Osteocyte (in vitro differentiated cells): ENCODE measurements at regions not wholly inside any gene's neighbourhood (a gene's known extent, or its start where the extent isn't known, plus 50 kb on each side); places are given as distances from the start of the nearest gene placed in this dataset.

Source experiments
- DNase-seq: peaks from one replicate; pipeline ENCODE4 v3.0.0; 2021; ENCODE audit warnings: mixed read lengths; ENCODE audit not compliant: unreplicated experiment; ENCODE audit errors: extremely low spot score
- H3K27ac Mint-ChIP-seq: one replicate; pipeline ENCODE4 v1.8.0; 2021; ENCODE audit warnings: mild to moderate bottlenecking, mixed read lengths; ENCODE audit not compliant: unreplicated experiment
- H3K27me3 Mint-ChIP-seq: one replicate; pipeline ENCODE4 v1.8.0; 2021; ENCODE audit warnings: mixed read lengths; ENCODE audit not compliant: unreplicated experiment
- H3K36me3 Mint-ChIP-seq: one replicate; pipeline ENCODE4 v1.8.0; 2021; ENCODE audit warnings: mixed read lengths; ENCODE audit not compliant: unreplicated experiment
- H3K4me1 Mint-ChIP-seq: one replicate; pipeline ENCODE4 v1.8.0; 2021; ENCODE audit warnings: mixed read lengths; ENCODE audit not compliant: unreplicated experiment
- H3K4me3 Mint-ChIP-seq: one replicate; pipeline ENCODE4 v1.8.0; 2021; ENCODE audit warnings: mild to moderate bottlenecking, moderate library complexity, mixed read lengths; ENCODE audit not compliant: unreplicated experiment
- H3K9me3 Mint-ChIP-seq: one replicate; pipeline ENCODE4 v1.8.0; 2021; ENCODE audit warnings: mixed read lengths; ENCODE audit not compliant: unreplicated experiment
- CTCF ChIP-seq: fragments of 200-600 bp; sonication (generic); IDR thresholded peaks from 2 replicates; pipeline ENCODE4 v1.5.0; 2021; ENCODE audit warnings: antibody characterized with exemption, mild to moderate bottlenecking, moderate library complexity

GRCh38 chr17:6343191-6343590, 91.7 kb downstream of the AIPL1 start:
- Mint-ChIP-seq H3K4me1 (no peaks in the 10 kb centered on the region), H3K27me3 (no peaks in the 10 kb centered on the region), H3K4me3 (no peak overlapping the region), H3K9me3 (no peaks in the 10 kb centered on the region), H3K27ac (no peak overlapping the region), H3K36me3 (no peaks in the 10 kb centered on the region)
- no peak for TF ChIP-seq CTCF
- no peak for DNase-seq

GRCh38 chr17:6340708-6341107, 94.2 kb downstream of the AIPL1 start:
- TF ChIP-seq CTCF, result no peak
- H3K36me3 Mint-ChIP-seq, result no peaks in the 10 kb centered on the region
- no peak overlapping the region for H3K4me3 Mint-ChIP-seq
- DNase-seq, result no peak
- no peaks in the 10 kb centered on the region for H3K4me1 Mint-ChIP-seq
- no peaks in the 10 kb centered on the region for H3K27me3 Mint-ChIP-seq
- H3K27ac Mint-ChIP-seq, result no peak overlapping the region
- no peaks in the 10 kb centered on the region for H3K9me3 Mint-ChIP-seq

GRCh38 chr17:6334386-6334785, 100.5 kb downstream of the AIPL1 start:
- no peak overlapping the region for H3K4me3 Mint-ChIP-seq
- no peaks in the 10 kb centered on the region for H3K4me1 Mint-ChIP-seq
- no peak overlapping the region for H3K27ac Mint-ChIP-seq
- no peak for TF ChIP-seq CTCF
- DNase-seq, result no peak
- H3K27me3 Mint-ChIP-seq, result no peaks in the 10 kb centered on the region
- H3K9me3 Mint-ChIP-seq, result no peaks in the 10 kb centered on the region
- H3K36me3 Mint-ChIP-seq, result no peaks in the 10 kb centered on the region

GRCh38 chr17:6330936-6331335, 104.0 kb downstream of the AIPL1 start:
- Mint-ChIP-seq H3K9me3 (no peaks in the 10 kb centered on the region), H3K27ac (no peak overlapping the region)

GRCh38 chr17:6328279-6328678, 106.6 kb downstream of the AIPL1 start:
- H3K9me3 Mint-ChIP-seq, result no peaks in the 10 kb centered on the region
- no peaks in the 10 kb centered on the region for H3K27me3 Mint-ChIP-seq
- H3K36me3 Mint-ChIP-seq, result no peaks in the 10 kb centered on the region
- DNase-seq, result no peak
- H3K4me1 Mint-ChIP-seq, result no peaks in the 10 kb centered on the region
- no peak overlapping the region for H3K27ac Mint-ChIP-seq
- no peak overlapping the region for H3K4me3 Mint-ChIP-seq
- TF ChIP-seq CTCF, result no peak

More at GRCh38 chr17:6330936-6331335, 104.0 kb downstream of the AIPL1 start:
- H3K36me3 Mint-ChIP-seq, result no peaks in the 10 kb centered on the region
- TF ChIP-seq CTCF, result no peak
- H3K27me3 Mint-ChIP-seq, result no peaks in the 10 kb centered on the region
- no peaks in the 10 kb centered on the region for H3K4me1 Mint-ChIP-seq
- no peak for DNase-seq
- no peak overlapping the region for H3K4me3 Mint-ChIP-seq
